H1 (cell line): ENCODE measurements at regions not wholly inside any gene's neighbourhood (a gene's known extent, or its start where the extent isn't known, plus 50 kb on each side); places are given as distances from the start of the nearest gene placed in this dataset.

Source experiments
- CEBPB ChIP-seq: IDR thresholded peaks from 2 replicates; pipeline ENCODE4 v1.6.1; 2012; ENCODE audit warnings: low read depth, low read length
- E2F6 ChIP-seq: IDR thresholded peaks from 2 replicates; pipeline ENCODE4 v1.6.1; 2012; ENCODE audit warnings: inconsistent platforms
- RXRA ChIP-seq: IDR thresholded peaks from 2 replicates; pipeline ENCODE4 v1.6.1; 2011; ENCODE audit warnings: low read depth, mild to moderate bottlenecking, low read length, moderate library complexity; ENCODE audit not compliant: insufficient read depth
- TBP ChIP-seq: IDR thresholded peaks from 2 replicates; pipeline ENCODE4 v1.6.1; 2011; ENCODE audit warnings: low read depth, low read length, improper control_type of control experiment

- no peak for TF ChIP-seq E2F6
- no peak for TF ChIP-seq TBP
- no peak for TF ChIP-seq RXRA
- TF ChIP-seq CEBPB, result no peak
- TF ChIP-seq, all 59 proteins: peak for 0
Measured at GRCh38 chr14:71737760-71738159, 194.5 kb upstream of the RGS6 start (continued).
